ENCODE measurements at regions not wholly inside any gene's neighbourhood (a gene's known extent, or its start where the extent isn't known, plus 50 kb on each side); places are given as distances from the start of the nearest gene placed in this dataset.
A peak's percentile ranks its signal among the peaks of the same experiment; 100 is the strongest.
"Not testable (repeated sequence)": the region's sequence is repeated elsewhere in the genome, so short reads cannot be mapped to it uniquely, and the experiment has no call there.

- no peak for DNase-seq (ENCODE audit: low read depth in 2 of 2)
Measured at GRCh38 chr11:129728581-129728980, 87.1 kb upstream of the TMEM45B start.

- DNase-seq (ENCODE audit: low read depth in 2 of 2) = no peak
Measured at GRCh38 chr11:129729216-129729615, 86.4 kb upstream of the TMEM45B start.

GRCh38 chr11:129729823-129730222 lies 85.8 kb upstream of the TMEM45B start:
- no peak for DNase-seq (ENCODE audit: low read depth in 2 of 2)

GRCh38 chr11:129731316-129731715 lies 84.3 kb upstream of the TMEM45B start:
- no peak for DNase-seq (ENCODE audit: low read depth in 2 of 2)

- no peak for DNase-seq (ENCODE audit: low read depth in 2 of 2)
Measured at GRCh38 chr11:129732941-129733340, 82.7 kb upstream of the TMEM45B start.

- DNase-seq (ENCODE audit: low read depth in 2 of 2) = no peak
Measured at GRCh38 chr11:129733384-129733783, 82.3 kb upstream of the TMEM45B start.

- DNase-seq (ENCODE audit: low read depth in 2 of 2) = no peak
Measured at GRCh38 chr11:129733981-129734380, 81.7 kb upstream of the TMEM45B start.

- no peak for DNase-seq (ENCODE audit: low read depth in 2 of 2)
Measured at GRCh38 chr11:129734654-129735053, 81.0 kb upstream of the TMEM45B start.

- DNase-seq (ENCODE audit: low read depth in 2 of 2) = no peak
Measured at GRCh38 chr11:129737831-129738230, 77.8 kb upstream of the TMEM45B start.

GRCh38 chr11:129738242-129738641 lies 77.4 kb upstream of the TMEM45B start:
- no peak for DNase-seq (ENCODE audit: low read depth in 2 of 2)

- DNase-seq (ENCODE audit: low read depth in 2 of 2) = no peak
Measured at GRCh38 chr11:129739339-129739738, 76.3 kb upstream of the TMEM45B start.

GRCh38 chr11:129740125-129740719 lies 75.4 kb upstream of the TMEM45B start:
- no peak for DNase-seq (ENCODE audit: low read depth in 2 of 2)

GRCh38 chr11:129743112-129743815 lies 72.4 kb upstream of the TMEM45B start:
- DNase-seq (ENCODE audit: low read depth in 2 of 2) = no peak

- no peak for DNase-seq (ENCODE audit: low read depth in 2 of 2)
Measured at GRCh38 chr11:129747071-129747470, 68.6 kb upstream of the TMEM45B start.

- no peak for DNase-seq (ENCODE audit: low read depth in 2 of 2)
Measured at GRCh38 chr11:129749141-129749540, 66.5 kb upstream of the TMEM45B start.

GRCh38 chr11:129750343-129751292 lies 65.0 kb upstream of the TMEM45B start:
- peak; percentile 5 to 6 for DNase-seq (ENCODE audit: low read depth in 2 of 2)

- no peak for DNase-seq (ENCODE audit: low read depth in 2 of 2)
Measured at GRCh38 chr11:129751511-129751910, 64.1 kb upstream of the TMEM45B start.

- not testable (repeated sequence) for DNase-seq (ENCODE audit: low read depth in 2 of 2)
Measured at GRCh38 chr11:129763569-129763968, 52.1 kb upstream of the TMEM45B start.

GRCh38 chr11:129764204-129764603 lies 51.4 kb upstream of the TMEM45B start:
- DNase-seq (ENCODE audit: low read depth in 2 of 2) = not testable (repeated sequence)
